AML-193 (cell line): ENCODE measurements at regions not wholly inside any gene's neighbourhood (a gene's known extent, or its start where the extent isn't known, plus 50 kb on each side); places are given as distances from the start of the nearest gene placed in this dataset.
"Not testable (repeated sequence)": the region's sequence is repeated elsewhere in the genome, so short reads cannot be mapped to it uniquely, and the experiment has no call there.

Experiments
- DNase-seq, 2 experiments: peaks; one replicate each; lab custom pipeline; 2025; lab: John Stamatoyannopoulos, UW

GRCh38 chrX:140633105-140633504, 76.5 kb upstream of the LINC00632 start:
- DNase-seq: not testable (repeated sequence)

DNA sequence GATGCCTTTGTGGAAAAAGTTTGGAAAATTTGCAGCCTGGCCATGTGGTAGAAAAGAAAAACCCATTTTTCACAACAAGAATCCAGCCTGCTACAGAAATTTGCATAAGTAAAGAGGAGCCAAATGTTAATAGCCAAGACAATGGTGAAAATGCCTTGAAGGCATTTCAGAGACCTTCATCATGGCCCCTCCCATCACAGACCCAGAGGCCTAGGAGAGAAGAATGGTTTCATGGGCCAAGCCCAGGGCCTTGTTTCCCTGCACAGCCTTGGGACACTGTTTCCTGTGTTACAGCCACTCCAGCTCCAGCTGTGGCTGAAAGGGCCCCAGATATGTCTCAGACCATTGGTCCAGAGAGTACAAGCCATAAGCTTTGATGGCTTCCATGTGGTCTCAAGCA, 101.4 kb upstream of the LINC00632 start:
- DNase-seq: no peak

- DNase-seq: no peak
Observed at GRCh38 chrX:140602140-140602539, 97.3 kb upstream of the SOX3 start.

GRCh38 chrX:140599851-140600250, 95.0 kb upstream of the SOX3 start:
- DNase-seq: no peak

DNA sequence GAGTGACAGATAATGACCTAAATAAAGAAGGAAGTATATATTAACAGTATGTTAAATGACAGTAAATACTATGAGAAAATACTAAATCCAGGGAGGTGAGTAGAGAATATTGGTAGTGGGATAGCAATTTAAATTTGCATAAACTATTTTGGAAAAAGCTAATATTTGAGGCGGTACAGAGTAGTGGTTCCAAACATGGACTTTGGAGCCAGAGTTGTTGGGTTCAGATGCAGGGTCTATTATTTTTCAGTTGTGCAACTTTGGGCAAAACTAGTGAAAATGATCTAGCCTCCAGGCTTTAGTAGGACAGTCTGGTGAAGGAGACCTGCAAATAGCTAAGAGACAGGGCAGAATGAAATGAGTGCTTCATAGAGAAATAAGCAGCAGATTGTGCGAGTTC, 84.8 kb upstream of the SOX3 start:
- no peak for DNase-seq

- DNase-seq: no peak
Observed at GRCh38 chrX:140586951-140587350, 82.1 kb upstream of the SOX3 start.

DNA sequence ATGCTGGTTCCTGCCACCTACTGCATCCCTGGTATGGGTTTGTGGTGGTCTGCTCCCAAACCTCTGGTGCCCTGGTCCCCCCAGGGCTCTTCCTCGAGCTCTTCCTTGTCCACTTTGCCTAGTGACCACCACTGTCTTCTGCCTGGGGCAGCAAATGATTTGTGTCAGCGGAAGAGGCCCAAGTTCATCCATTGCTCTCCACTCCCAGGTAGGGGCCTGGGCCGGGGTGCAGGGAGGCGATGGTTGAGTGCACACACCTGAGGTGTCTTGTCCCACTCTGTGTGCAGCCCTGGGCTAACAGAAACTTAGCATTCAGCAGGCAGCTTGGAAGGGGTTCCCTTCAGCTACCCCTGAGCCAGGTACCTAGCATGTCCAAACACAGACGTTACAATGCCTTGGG, 75.6 kb upstream of the SOX3 start:
- no peak for DNase-seq

GRCh38 chrX:140572724-140573123, 67.9 kb upstream of the SOX3 start:
- DNase-seq: peak; percentile 22 to 26

DNA sequence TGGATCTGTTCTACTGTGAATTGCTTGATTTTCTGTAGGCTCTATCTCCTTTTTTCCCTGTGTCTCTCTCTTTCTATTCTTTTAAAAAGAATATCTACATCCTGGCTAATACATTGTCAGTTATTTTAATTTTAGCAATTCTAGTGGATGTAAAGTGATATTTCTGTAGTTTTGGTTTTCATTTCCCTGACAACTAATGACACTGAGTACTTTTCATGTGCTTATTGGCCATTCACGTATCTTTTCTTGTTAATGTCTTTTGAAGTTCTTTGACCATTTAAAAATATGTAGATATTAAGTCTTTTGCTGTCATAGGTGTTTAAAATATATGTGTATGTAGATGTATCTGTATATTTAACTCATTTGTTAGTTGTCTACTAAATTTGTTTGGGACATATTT, 59.0 kb upstream of the SOX3 start:
- DNase-seq: no peak
